PC-9 (cell line): ENCODE measurements at regions not wholly inside any gene's neighbourhood (a gene's known extent, or its start where the extent isn't known, plus 50 kb on each side); places are given as distances from the start of the nearest gene placed in this dataset.

ENCODE experiments used
- CTCF ChIP-seq: fragments of 200-600 bp; sonication (generic); conservative IDR thresholded peaks from 2 replicates; pipeline ENCODE4 v1.6.1; 2017; ENCODE audit warnings: mixed run types, antibody characterized with exemption, mild to moderate bottlenecking, moderate library complexity
- EZH2 ChIP-seq: fragments of 200-600 bp; sonication (generic); IDR thresholded peaks from 2 replicates; pipeline ENCODE4 v1.8.0; 2017; ENCODE audit warnings: antibody characterized with exemption, low read depth

- TF ChIP-seq CTCF (no peak), EZH2 (no peak)
Observed at GRCh38 chr14:62247266-62247665, 485.0 kb downstream of the SNAPC1 start.
